Inferior parietal cortex (tissue), 1 donor: ENCODE measurements at regions not wholly inside any gene's neighbourhood (a gene's known extent, or its start where the extent isn't known, plus 50 kb on each side); places are given as distances from the start of the nearest gene placed in this dataset.
A peak's percentile ranks its signal among the peaks of the same experiment; 100 is the strongest.
"Not testable (repeated sequence)": the region's sequence is repeated elsewhere in the genome, so short reads cannot be mapped to it uniquely, and the experiment has no call there.

ENCODE experiments used
- DNase-seq: peaks from one replicate; pipeline ENCODE4 v3.0.0-alpha.2; 2016; ENCODE audit errors: extremely low spot score

DNA sequence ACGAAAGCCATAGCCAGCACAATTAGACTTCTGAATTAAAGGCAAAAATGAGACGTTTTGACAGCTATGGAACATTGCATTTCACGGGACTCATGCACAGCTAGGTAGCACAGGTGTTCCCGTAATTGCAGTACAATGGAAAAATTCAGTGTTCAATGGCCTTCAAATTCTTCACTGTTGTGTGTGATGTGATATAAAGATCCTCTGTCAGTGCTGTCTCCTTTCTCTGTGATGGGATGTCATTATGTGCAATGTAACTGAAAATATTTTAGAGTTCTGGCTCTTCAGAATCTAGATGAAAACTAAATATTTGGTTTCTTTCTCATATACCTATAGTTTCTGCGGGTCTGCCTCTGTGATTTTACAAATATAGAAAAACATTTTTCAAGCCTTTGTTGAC lies 1599.7 kb downstream of the MRPL39 start:
- no peak for DNase-seq

DNA sequence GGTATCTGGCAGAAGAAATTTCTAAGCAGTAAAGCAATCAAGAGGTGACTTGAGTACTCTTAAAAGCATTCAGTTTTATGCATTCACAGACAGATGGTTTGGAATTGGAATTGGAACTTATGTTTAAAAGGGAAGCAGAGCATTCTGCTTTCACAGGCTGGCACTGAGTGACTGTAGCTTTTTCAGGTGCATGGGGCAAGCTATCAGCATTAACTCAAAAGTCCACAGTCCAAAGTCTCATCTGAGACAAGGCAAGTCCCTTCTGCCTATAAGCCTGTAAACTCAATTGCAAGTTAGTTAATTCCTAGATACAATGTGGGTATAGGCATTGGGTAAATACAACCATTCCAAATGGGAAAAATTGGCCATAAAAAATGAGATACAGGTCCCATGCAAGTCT lies 1620.3 kb downstream of the MRPL39 start:
- no peak for DNase-seq

DNA sequence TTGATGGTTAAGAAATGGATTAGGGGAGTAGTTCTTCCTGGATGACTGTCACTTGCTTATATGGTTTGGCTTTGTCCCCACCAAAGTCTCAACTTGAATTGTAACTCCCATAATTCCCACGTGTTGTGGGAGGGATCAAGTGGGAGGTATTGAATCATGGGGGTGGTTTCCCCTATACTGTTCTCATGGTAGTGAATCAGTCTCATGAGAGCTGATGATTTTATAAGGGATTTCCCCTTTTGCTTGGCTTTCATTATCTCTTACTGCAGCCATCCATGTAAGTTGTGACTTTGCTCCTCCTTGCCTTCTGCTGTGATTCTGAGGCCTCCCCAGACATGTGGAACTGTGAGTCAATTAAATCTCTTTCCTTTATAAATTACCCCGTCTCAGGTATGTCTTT lies 1621.1 kb downstream of the MRPL39 start:
- no peak for DNase-seq

DNA sequence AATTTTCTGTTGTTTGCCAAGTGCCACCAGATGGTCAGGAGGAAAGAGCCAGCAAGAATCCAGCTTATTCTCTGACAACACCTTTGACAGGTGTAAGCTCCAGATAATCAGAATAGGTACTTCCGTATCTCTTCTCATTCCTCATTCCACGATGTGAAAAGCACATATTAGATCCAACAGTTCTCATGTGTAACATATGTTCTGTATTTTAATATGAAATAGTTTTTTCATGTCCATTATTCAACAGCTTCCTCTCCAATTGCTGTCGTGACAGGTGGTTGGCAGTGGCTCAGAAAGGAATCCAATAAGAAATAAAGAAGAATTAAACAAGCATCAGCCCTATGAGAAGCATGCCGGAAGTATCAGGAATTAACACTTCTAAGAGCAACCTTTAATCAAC lies 1624.7 kb downstream of the MRPL39 start:
- DNase-seq = no peak

DNA sequence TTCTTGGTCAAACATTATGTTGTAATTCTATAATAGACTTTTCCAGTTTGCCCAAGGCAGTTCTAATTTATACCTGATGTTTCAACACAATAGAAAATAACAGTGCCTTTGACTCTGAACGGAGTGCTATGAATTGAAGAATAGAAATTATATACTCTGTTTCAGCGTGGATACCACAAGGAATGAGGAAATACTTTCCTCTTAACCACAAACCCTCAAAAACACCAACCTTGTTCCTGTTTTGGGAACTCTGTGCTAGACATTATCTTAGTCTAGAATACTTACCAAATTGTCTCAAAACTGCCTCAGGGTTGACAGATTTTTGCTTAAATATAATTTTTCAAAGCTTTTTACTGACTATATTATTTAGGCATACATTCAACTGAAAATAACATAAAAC lies 1629.3 kb downstream of the MRPL39 start:
- DNase-seq = no peak

DNA sequence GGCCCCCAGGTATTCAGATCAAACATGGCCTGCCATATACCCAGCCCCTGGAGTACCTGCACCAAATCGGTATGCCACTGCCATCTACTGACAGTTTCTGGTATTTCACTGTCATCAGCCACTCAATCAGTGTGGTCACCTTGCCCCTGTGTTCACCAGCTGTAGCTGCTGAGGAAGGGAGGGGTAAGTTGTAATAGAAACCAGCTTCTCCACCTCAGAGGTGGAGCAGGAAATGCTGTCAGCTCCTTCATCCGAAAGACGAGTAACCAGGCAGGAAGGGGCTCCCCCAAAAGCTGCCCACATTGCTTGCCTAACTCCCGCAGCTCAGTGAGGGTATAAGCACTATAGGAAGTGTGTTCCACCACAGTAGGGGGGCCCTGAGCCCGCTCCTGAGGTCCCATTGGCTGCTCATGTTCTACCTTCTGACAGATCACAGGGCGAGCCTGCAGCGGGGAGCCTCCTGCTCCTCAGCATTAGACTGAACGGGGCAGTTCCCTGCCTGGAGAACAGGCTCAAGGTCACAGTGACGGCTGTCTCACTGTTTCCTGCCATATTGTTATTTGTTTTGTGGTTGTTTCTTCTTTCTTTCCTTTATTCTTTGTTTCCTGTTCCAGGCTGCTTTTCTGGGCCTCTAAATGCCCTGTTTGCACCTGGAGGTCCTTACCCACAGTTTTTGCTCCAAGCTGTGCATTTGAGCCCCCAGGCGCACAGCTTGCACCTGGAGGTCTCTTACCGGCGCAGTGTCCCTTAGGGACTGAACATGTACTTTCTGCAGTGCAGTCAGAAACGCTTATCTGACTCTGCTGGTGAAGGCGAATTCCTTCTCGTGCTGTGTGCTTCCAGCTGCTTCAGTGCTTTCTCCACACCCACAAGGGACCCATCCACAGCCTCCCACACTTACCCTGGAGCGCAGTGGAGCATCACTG lies 1638.3 kb downstream of the MRPL39 start:
- no peak for DNase-seq

DNA sequence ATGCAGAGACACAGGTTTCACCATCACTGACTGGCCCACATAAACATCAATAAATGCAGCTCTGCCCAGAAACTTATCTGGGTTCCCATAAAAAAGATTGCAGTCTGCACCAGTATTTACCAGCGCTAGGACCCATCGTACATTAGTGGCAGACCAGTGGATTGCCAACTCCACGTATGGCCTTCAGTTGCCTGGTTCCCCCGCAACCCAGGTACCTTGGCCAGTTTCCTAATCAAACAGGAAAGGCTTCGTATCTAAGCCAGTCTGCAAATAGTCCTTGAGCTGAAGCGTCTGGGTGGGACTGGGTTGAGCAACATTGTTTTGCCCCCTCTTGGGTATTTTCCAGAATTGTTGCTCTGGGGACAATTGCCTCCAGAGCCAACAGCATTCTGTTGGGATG lies 1639.3 kb downstream of the MRPL39 start:
- DNase-seq = no peak

DNA sequence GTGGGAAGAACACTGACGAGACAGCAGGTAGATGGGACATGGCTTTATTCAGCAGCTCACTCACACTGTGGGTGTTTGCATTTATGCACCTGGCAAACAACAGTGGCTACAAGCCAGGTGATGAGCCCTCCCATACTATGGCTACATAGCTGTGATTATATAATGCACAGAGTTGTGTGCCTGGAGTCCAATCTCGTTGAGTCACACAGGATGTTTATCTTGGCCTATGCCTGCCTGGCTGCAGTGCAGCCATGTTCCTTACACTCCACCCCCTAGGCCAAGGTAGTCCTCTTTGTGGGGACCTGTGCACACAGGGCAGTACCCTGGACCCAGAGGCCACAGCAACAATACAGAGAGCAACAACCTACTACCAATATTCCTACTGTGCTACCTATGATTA lies 1643.8 kb downstream of the MRPL39 start:
- DNase-seq = no peak

DNA sequence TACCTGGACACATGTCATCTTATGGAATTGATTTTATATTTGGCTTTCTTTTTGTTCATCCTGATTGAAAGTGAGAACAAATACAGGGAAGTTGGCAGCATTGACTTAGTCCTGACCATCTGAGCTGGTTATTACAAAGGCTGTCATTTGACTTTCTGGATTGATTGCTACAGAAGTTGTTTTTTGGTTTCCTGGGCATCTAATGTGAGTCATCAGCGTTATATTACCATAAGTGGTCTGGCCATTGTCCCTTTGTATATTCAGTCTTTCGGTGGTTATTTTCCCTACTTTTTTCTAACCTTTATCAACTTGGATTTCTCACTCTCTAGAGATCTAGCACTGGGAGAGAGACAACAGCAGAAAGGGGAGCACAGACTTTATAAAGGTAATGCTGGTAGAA lies 1646.5 kb downstream of the MRPL39 start:
- DNase-seq = no peak

DNA sequence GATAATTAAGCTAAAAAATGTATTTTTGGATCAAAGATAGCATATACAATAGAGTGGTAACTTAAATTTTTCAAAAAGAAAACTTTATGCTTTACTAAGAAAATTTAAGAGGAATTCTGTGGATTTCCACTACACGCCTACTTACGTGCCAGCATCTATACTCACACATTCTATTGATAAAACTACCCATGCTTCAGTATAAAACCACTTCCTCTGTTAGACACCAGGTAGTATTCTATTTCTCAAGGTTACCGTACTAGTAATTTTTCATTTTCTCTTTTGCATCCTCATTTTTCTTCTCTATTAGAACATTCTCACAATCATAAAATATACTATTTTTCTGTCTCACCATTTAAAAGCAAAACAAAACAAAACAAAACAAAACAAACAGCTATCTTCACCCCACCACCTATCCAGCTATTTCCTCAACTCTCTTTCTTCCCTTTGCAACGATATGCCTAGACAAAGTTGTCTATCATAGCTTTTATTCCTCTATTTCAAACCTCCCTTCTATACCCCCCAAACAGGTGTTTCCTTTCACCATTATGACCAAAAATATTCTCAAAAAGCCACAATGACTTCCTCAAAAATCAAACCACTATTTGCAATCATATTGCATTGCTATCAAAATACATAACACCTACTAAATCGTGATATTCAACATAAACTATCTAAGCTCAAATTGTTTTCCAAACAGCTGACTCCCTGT lies 1652.0 kb downstream of the MRPL39 start:
- no peak for DNase-seq

DNA sequence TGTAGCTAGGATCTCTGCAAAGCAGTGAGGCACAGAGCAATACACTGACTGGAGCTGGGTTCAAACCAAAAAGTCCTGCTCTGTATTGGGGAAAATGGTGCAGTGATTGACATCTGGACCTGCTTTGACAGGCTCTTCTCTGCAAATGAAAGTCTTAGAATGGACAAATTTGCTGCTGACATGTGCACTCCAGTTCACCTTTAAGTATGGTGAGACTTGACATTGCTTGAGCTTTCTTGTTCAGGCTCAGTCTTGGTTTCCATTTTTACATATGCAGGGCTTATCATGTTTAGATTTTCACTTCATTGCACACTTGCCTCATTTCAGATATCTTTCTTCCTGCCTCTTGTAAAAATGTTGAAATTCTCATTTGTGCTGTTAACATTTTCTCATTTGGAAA lies 1655.0 kb downstream of the MRPL39 start:
- no peak for DNase-seq

DNA sequence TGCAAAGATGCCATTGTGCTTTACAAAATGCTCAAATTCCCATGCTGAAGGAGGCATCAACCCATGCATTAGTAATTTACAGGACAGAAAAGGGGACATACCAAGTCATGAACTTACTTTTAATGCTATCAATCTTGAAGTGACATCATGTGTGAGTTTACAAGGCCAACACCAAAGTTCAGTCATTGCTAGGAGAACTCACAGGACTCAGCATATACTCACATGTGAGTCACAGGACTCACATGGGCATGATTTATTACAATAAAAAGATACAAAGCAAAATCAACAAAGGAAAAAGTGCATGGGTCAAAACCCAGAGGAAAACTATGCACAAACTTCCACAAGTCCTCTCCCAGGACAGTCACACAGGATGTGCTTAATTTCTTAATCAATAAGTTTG lies 1656.0 kb downstream of the MRPL39 start:
- DNase-seq = no peak

DNA sequence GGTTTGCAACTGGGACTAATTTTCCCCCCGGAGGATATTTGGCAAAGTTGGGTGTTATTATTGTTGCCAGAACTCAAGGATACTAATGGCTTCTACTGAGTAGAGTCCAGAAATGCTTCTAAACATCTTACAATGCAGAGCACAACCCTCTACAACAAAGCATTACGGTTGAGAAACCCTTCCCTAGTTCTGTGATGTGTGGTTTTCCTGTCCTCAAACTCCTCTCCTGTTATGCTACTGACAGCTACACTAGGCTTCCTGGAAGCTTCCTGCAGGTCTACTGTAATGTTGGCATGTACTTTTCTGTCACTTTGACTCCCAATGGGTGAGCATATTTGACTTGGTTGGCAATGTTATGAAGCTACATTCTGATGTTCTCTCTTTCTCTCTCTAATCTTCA lies 1656.9 kb downstream of the MRPL39 start:
- no peak for DNase-seq

DNA sequence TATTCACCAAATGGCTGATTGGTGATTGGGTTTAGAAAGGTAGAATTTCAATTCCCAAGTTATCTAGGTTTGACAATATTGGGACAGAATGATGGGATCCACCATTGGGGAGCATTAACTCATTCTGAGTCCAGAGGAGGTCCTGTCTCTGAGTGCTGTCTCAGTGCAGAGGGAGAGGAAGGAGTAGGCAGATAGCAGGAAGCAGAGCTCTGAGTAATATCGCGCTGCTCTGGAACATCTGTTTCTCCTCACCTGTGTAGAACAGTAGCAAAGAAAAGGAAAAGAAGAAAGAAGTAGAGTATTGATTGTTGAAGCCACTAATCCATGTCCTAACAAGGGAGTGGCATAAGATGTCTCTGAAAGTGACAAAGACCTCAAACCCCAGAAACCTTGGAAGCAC lies 1657.8 kb downstream of the MRPL39 start:
- DNase-seq = no peak

DNA sequence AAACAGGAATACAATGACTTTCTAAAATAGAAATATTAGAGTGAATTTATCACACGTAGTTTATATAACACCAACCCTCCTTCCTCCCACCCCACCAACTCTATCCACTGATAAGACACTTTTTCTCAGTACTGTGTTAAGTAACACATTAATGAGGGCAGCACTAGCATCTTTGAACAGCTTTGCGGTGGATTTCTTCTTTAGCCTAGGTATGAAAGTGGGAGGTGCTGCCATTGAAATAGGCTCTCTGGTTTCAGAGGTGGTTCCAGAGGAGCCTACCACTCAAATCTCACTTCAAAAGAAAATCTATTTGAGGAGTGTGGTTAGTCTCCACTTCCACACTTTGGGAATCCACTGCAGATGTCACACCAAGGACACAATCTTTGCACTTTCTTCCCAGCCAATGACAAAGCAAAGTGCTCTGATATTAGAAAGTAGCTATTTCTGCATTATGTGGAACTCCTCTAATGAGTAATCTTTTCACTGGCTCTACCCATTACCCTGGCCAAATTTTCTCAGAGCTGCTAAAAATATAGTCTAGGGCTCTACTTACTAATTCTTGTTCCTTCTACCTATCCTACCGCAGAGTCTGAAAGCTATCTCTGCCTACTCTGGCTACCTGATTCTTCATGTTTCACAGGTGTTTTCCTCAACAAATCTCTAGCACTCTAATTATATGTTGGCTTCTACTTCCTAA lies 1667.8 kb downstream of the MRPL39 start:
- DNase-seq = no peak

DNA sequence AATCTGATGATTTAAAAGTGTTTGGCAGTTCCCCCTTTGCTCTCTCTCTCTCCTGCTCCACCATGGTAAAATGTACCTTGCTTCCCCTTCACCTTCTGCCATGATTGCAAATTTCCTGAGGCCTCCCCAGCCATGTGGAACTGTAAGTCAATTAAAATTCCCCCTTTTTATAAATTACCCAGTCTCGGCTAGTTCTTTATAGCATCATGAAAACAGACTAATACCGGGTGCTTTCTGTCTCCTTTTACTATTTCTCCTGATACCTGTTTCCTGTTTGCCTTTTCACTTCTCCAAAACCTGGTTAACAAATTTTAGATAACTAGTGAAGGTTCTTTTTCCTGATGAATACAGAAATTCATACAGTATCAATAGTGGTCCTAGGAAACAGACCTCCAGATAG lies 1670.3 kb downstream of the MRPL39 start:
- DNase-seq = no peak

DNA sequence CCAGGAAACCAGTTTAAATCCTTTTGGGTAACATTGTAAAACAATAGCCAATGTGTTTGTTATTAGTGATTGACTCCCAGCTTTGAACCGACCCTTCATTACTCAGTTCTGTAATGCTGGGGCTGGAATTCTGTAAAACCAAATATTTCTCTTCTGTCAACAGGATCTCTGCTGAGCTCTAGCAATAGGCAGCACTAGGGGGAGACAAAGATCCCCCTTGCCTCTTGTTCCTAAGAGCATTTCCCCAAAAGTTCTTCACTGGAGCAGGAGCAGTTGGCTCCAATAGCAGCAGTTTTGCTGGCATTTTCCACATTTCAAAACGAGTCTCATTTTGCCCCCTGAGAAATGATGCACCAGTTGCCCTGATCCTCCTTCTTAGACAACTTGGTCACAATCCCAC lies 1671.1 kb downstream of the MRPL39 start:
- DNase-seq = peak; percentile 34

DNA sequence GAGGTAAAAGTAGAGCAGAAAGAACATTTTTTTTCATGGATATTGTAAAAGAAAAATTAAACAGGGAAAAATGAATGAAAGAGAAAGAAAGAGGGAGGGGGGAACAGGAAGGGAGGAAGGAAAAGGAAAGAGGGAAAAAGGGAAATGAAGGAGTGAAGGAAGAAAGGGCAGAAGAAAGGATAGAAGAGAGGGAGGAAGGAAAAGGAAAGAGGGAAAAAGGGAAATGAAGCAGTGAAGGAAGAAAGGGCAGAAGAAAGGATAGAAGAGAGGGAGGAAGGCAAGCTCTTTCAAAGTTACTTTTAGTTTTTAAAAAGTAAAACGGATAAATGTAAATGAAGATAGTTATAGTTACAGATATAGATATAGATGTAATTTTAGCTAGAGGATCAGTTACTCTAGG lies 1676.7 kb downstream of the MRPL39 start:
- no peak for DNase-seq

DNA sequence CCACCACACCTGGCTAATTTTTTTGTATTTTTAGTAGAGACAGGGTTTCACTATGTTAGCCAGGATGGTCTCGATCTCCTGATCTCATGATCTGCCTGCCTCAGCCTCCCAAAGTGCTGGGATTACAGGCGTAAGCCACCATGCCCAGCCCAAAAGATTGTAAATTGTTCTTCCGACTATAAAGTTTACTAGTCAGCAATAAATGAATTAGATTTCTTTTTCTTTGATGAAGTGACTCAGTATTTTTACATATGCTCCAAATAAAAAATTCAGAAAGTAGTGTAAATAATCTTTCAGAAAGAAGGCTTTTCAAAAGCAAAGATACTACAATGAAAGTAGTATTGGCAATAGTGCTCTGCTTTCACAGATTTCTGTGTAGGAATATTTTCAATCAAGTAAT lies 1680.9 kb downstream of the MRPL39 start:
- DNase-seq = not testable (repeated sequence)

DNA sequence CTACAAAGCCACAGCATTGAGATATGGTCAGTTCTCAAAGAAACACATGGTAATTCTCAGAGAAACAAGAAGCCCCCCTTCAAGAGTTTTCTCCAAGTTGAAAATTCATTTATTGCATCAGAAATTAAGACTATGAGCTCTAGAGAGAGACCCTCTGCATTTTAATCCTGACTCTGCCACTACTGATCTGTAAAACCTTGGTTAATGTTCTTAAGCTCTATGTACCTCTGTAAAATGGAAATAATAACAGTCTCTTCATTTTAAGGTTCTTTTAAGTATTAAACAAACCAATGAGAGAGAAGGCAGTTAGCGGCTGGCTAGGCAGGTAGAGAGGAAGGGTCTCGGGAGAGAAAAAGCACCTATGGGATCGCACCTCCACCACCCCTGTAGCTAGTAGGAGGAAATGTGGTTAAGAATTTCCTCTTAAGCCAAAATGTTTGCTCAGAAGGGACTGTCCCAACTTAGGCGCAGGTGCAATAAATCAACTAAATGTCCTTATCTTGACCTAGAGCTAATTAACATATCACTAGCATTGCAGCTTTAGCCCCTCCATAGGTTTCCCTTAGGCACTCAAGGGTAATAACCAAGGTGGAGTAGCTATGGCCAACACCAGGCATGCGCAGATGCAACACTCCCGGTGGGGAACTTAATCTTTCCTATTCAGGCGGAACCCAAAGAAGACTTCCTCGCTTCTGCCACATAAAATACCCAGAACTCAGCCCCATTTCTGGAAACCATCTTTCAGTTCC lies 1685.4 kb downstream of the MRPL39 start:
- DNase-seq = peak; percentile 11

DNA sequence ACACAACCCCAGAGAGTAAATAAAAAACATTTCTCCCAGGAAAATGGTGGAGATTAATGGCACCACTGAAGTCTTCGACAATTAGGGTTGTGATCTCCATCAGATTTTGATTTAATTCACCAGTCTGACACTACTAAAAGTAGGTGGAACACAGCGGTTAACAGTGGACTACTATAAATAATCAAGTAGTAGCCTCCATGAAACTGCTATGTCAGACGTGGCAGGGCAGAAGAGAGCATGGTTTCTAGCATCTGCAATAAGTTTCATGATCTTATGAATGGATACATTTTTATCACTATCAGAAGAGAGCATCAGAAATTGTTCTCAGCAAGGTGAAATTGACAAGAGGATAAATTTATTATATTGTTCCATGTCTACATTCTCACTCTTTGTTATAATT lies 1706.6 kb downstream of the MRPL39 start:
- no peak for DNase-seq

DNA sequence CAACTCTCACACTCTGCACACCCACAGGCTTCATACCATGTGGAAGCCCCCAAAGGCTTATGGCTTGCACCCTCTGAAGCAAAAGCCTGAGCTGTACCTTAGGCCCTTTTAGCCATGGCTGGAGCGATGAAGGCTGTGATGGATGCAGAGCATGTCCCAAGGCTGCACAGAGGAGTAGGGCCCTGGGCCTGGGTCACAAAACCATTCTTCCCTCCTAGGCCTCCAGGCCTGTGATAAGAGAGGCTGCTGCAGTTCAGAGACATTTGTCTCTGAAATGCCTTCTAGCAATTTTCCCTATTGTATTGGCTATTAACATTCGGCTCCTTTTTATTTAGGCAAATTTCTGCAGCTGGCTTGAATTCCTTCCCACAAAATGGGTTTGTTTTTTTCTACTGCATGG lies 1707.7 kb downstream of the MRPL39 start:
- no peak for DNase-seq
